Activated CD4-positive, alpha-beta T cell treated with anti-CD3 and anti-CD28 coated beads, Interleukin-2, amount 10 ng/mL, durations not matched to agents 7 days and 5 days (primary cell): ENCODE measurements at regions not wholly inside any gene's neighbourhood (a gene's known extent, or its start where the extent isn't known, plus 50 kb on each side); places are given as distances from the start of the nearest gene placed in this dataset.

Experiments used
- CTCF ChIA-PET: fragments of 350-600 bp; sonication (Branson Sonifier 250); formaldehyde crosslinking; loops from one replicate; lab custom pipeline; 2021; ENCODE audit warnings: antibody characterized with exemption; lab: Charles Lee
- POLR2A ChIA-PET: fragments of 350-600 bp; sonication (Branson Sonifier 250); formaldehyde crosslinking; loops from one replicate; lab custom pipeline; 2021; ENCODE audit warnings: antibody characterized with exemption; lab: Charles Lee
- DNase-seq: peaks from one replicate; pipeline ENCODE4 v3.0.0-alpha.2; 2020
- H3K27ac Mint-ChIP-seq: one replicate; pipeline ENCODE4 v1.8.0; 2021; ENCODE audit warnings: mild to moderate bottlenecking, moderate library complexity, mixed read lengths
- H3K27me3 Mint-ChIP-seq: one replicate; pipeline ENCODE4 v1.8.0; 2021; ENCODE audit warnings: mixed read lengths
- H3K36me3 Mint-ChIP-seq: one replicate; pipeline ENCODE4 v1.8.0; 2021; ENCODE audit warnings: low read depth, mixed read lengths
- H3K4me1 Mint-ChIP-seq: one replicate; pipeline ENCODE4 v1.8.0; 2021; ENCODE audit warnings: mixed read lengths
- H3K4me3 Mint-ChIP-seq: one replicate; pipeline ENCODE4 v1.8.0; 2021; ENCODE audit warnings: mild to moderate bottlenecking, moderate library complexity, mixed read lengths
- H3K9me3 Mint-ChIP-seq: one replicate; pipeline ENCODE4 v1.8.0; 2021; ENCODE audit warnings: mixed read lengths

DNA sequence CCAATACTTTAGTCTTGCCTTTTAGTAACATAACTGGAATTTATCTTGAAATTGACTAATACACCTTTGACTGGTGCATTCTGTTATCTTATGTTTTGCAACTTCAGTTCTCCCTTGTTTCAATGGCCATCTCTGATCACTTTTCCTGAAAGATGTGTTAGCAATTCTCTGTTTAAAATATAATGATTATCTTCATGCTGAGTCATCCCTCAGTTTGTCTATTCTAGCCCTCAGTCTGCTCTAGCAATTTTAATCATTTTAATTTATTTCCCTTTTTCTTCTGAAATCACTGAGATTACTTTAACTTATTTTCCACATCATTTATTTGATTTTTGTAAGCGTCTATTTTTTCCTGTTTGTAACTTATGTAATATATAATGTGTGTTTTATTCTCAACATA is 221.9 kb upstream of the PDGFD start:
- H3K27me3 Mint-ChIP-seq, result no peaks in the 10 kb centered on the region
- POLR2A ChIA-PET, result no interaction called here
- no peaks in the 10 kb centered on the region for H3K9me3 Mint-ChIP-seq
- no peak for DNase-seq
- H3K36me3 Mint-ChIP-seq, result no peaks in the 10 kb centered on the region
- no peaks in the 10 kb centered on the region for H3K4me1 Mint-ChIP-seq
- H3K4me3 Mint-ChIP-seq, result no peak overlapping the region
- CTCF ChIA-PET, result no interaction called here
- H3K27ac Mint-ChIP-seq, result no peak overlapping the region

DNA sequence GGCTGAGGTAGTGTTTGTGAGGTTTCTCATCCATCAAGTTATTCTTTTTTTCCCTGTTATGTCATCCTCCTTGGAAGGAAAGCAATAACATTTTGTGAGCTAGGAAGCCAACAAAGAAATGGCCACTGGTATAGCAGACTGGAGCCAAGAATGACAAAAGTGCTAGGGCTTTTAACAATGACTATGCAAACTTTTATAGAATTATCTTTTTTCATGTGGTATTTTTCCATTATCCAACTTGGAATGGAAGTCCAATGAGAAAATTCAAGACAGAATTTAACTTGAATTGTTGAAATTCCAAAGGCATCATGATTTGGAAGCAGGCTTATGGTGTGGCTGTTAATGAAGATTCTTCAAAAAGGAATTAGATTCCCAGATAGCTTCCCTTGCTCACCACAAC is 216.4 kb upstream of the PDGFD start:
- CTCF ChIA-PET, result no interaction called here
- Mint-ChIP-seq H3K27ac (no peak overlapping the region), H3K36me3 (no peaks in the 10 kb centered on the region), H3K4me1 (no peaks in the 10 kb centered on the region), H3K9me3 (no peaks in the 10 kb centered on the region), H3K4me3 (no peak overlapping the region), H3K27me3 (no peaks in the 10 kb centered on the region)
- POLR2A ChIA-PET, result no interaction called here
- no peak for DNase-seq

DNA sequence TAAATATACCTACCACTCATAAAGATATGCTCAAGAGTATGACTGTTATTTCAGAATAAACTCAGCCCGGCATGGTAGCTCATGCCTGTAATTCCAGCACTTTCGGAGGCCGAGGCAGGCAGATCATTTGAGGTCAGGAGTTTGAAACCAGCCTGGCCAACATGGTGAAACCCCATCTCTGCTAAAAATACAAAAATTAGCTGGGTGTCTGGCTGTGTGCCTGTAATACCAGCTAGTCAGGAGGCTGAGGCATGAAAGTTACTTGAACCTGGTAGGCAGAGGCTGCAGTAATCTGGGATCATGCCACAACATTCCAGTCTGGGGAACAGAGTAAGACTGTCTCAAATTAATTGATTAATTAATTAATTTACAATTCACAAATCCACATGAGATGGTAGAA is 208.2 kb upstream of the PDGFD start:
- H3K27ac Mint-ChIP-seq, result no peak overlapping the region
- no peak for DNase-seq
- ChIA-PET POLR2A (no interaction called here), CTCF (no interaction called here)
- H3K36me3 Mint-ChIP-seq, result no peaks in the 10 kb centered on the region
- no peaks in the 10 kb centered on the region for H3K27me3 Mint-ChIP-seq
- H3K9me3 Mint-ChIP-seq, result no peaks in the 10 kb centered on the region
- no peaks in the 10 kb centered on the region for H3K4me1 Mint-ChIP-seq
- H3K4me3 Mint-ChIP-seq, result no peak overlapping the region

DNA sequence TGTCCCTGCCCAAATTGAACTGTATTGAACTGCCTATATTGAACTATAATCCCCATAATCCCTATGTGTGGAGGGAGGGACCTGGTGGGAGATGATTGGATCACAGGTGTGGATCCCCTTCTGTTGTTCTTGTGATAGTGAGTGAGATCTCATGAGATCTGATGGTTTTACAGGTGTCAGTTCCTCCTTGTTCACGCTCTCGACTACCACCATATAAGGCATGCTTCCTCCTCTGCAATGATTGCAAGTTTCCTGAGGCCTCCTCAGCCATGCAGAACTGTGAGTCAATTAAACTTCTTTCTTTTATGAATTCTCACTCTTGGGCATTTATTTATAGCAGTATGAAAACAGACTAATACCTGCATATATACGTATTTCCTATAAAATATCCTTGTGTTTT is 206.5 kb upstream of the PDGFD start:
- no peak for DNase-seq
- H3K9me3 Mint-ChIP-seq, result peaks cover 2% of the 10 kb centered on the region
- no peak overlapping the region for H3K4me3 Mint-ChIP-seq
- ChIA-PET CTCF (no interaction called here), POLR2A (no interaction called here)
- H3K27me3 Mint-ChIP-seq, result no peaks in the 10 kb centered on the region
- no peaks in the 10 kb centered on the region for H3K36me3 Mint-ChIP-seq
- no peaks in the 10 kb centered on the region for H3K4me1 Mint-ChIP-seq
- no peak overlapping the region for H3K27ac Mint-ChIP-seq

DNA sequence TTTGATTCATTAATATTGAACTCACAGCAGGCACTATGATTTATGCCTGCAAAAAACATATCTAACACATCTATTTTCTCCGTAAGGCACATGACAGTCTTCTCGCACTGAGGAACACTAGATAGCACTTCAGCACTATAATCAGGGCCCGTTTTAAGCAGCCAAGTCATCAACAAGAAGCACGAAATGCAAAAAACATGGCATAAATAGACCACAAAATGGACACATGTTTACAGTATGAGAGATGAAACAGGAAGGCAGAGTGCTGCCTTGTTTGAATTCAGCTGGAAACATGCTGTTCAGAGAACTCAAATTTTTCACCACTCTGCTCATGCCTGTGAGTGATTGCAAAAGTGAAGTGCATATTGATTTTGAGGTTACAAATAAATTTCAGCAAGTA is 205.8 kb upstream of the PDGFD start:
- POLR2A ChIA-PET, result no interaction called here

DNA sequence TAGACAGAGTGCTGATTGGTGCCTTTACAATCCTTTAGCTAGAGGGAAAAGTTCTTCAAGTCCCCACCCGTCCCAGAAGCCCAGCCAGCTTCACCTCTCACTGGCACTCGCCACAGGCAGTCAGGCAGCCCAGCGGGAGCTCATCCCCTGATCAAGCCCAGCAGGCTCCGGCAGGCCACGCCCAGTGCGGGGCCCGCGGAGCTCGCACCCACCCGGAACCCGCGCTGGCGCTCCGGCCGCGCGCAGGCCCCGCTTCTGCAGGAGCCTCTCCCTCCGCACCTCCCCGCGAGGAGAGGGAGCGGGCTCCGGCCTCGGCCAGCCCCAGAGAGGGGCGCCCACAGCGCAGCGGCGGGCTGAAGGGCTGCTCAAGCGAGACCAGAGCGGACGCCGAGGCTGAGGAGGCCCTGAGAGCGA is 202.4 kb upstream of the PDGFD start:
- DNase-seq, result no peak
- Mint-ChIP-seq H3K36me3 (no peaks in the 10 kb centered on the region), H3K27me3 (no peaks in the 10 kb centered on the region), H3K4me1 (no peaks in the 10 kb centered on the region), H3K4me3 (no peak overlapping the region), H3K9me3 (peaks cover 2% of the 10 kb centered on the region), H3K27ac (no peak overlapping the region)
- POLR2A ChIA-PET, result no interaction called here
- CTCF ChIA-PET, result no interaction called here

More for the DNA sequence above, 205.8 kb upstream of the PDGFD start:
- H3K4me1 Mint-ChIP-seq, result no peaks in the 10 kb centered on the region
- CTCF ChIA-PET, result no interaction called here
- no peaks in the 10 kb centered on the region for H3K27me3 Mint-ChIP-seq
- H3K36me3 Mint-ChIP-seq, result no peaks in the 10 kb centered on the region
- H3K27ac Mint-ChIP-seq, result no peak overlapping the region
- peaks cover 2% of the 10 kb centered on the region for H3K9me3 Mint-ChIP-seq
- H3K4me3 Mint-ChIP-seq, result no peak overlapping the region
- no peak for DNase-seq

DNA sequence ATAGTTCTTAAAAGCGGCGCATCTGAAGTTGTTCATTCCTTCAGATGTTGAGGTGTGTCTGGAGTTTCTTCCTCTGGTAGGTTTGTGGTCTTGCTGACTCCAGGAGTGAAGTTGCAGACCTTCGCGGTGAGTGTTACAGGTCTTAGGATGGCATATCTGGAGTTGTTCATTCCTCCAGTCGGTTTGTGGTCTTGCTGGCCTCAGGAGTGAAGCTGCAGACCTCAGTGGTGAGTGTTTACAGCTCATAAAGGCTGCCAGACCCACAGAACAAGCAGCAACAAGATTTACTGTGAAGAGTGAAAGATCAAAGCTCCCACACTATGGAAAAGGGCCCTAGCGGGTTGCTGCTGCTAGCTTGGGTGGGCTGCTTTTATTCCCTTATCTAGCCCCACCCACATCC is 201.7 kb upstream of the PDGFD start:
- CTCF ChIA-PET, result no interaction called here
- DNase-seq, result no peak
- H3K27me3 Mint-ChIP-seq, result no peaks in the 10 kb centered on the region
- no peaks in the 10 kb centered on the region for H3K36me3 Mint-ChIP-seq
- H3K4me1 Mint-ChIP-seq, result no peaks in the 10 kb centered on the region
- no peak overlapping the region for H3K4me3 Mint-ChIP-seq
- H3K9me3 Mint-ChIP-seq, result peaks cover 2% of the 10 kb centered on the region
- no peak overlapping the region for H3K27ac Mint-ChIP-seq
- POLR2A ChIA-PET, result no interaction called here

DNA sequence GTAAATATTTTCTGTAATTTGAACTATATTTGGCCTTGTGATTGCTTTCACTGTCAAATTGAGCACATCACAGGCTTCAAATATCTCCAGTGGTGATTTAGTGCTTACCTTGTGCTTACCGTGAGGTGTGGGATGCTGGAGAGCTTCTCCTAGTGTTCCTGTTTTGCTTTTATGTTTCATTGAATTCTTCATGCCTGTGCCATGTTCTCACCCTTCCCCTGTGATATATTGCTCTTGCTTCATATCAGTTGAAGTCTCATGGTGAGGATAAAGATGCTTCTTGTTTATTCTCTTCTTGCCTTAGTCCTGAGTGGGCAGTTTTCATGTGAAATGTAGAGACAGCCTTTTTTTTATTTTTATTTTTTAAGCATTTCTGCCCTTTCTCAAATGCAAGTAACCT is 198.0 kb upstream of the PDGFD start:
- Mint-ChIP-seq H3K27ac (no peak overlapping the region), H3K4me3 (no peak overlapping the region), H3K27me3 (no peaks in the 10 kb centered on the region), H3K9me3 (peaks cover 1% of the 10 kb centered on the region), H3K36me3 (no peaks in the 10 kb centered on the region), H3K4me1 (no peaks in the 10 kb centered on the region)
- POLR2A ChIA-PET, result no interaction called here
- DNase-seq, result no peak
- CTCF ChIA-PET, result interaction anchor here (0.6 kb wide), 1 partner anchor 9 kb away, joined by 3 read pairs; no protein-coding TSS in a partner anchor

DNA sequence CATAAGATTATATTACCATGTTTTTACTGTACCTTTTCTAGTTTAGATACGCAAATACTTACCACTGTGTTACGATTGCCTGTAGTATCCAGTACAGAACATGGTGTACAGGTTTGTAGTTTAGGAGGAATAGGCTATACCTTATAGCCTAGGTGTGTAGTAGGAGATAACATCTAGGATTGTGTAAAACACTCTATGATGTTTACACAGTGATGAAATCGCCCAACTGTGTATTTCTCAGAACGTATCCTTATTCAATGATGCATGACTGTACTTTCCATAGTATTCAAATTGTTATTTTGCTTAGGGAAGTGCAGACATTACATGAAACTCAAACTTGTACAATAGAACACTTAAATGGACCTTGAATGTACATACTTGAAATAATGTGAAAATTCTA is 188.1 kb upstream of the PDGFD start:
- CTCF ChIA-PET, result no interaction called here
- H3K27me3 Mint-ChIP-seq, result no peaks in the 10 kb centered on the region
- POLR2A ChIA-PET, result no interaction called here

DNA sequence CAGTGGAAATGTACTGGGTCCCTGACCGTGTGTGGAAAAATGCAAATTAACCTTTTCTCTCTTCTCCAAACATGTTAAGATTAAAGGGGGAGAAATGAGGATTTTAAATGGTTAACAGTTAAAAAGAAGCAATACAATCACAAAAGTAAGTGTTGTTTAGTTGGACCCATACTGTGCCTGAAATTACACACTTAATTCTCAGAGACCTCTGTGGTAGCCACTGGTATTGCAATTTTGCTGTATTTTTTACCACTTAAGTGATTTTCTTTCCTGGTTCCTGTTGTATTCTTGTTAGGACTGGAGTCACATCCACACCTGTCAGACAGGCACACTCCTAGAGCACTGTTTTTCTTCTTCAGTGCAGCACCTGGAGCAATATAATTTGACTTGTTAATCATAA is 179.6 kb upstream of the PDGFD start:
- H3K4me1 Mint-ChIP-seq, result no peaks in the 10 kb centered on the region
- no peak overlapping the region for H3K27ac Mint-ChIP-seq
- H3K36me3 Mint-ChIP-seq, result no peaks in the 10 kb centered on the region
- no peak for DNase-seq
- H3K4me3 Mint-ChIP-seq, result no peak overlapping the region
- H3K27me3 Mint-ChIP-seq, result no peaks in the 10 kb centered on the region
- POLR2A ChIA-PET, result no interaction called here
- CTCF ChIA-PET, result no interaction called here
- no peaks in the 10 kb centered on the region for H3K9me3 Mint-ChIP-seq

More for the DNA sequence above, 188.1 kb upstream of the PDGFD start:
- no peaks in the 10 kb centered on the region for H3K4me1 Mint-ChIP-seq
- H3K9me3 Mint-ChIP-seq, result peaks cover 7% of the 10 kb centered on the region
- no peak for DNase-seq
- H3K27ac Mint-ChIP-seq, result no peak overlapping the region
- no peak overlapping the region for H3K4me3 Mint-ChIP-seq
- H3K36me3 Mint-ChIP-seq, result no peaks in the 10 kb centered on the region

DNA sequence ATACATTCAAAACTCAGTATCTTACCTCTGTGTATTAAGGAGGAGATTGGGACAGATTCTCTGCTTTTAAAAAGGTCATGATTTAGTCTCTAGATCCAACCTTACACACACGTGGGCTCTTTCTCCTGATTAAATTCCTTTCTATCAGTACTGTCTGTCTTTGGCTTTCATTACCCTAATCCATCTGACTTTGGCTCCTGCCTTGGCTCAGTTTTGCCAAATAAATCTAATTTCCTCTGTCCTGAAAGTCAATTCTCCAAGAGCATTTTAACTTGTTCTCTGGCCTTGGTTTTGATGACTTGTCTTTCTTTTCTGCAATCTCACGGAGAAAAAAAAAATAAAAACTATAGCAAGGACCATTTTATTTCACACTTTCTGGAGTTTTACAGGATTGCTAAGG is 176.6 kb upstream of the PDGFD start:
- Mint-ChIP-seq H3K27me3 (no peaks in the 10 kb centered on the region), H3K4me3 (no peak overlapping the region), H3K9me3 (no peaks in the 10 kb centered on the region), H3K4me1 (no peaks in the 10 kb centered on the region), H3K36me3 (no peaks in the 10 kb centered on the region), H3K27ac (no peak overlapping the region)
- POLR2A ChIA-PET, result no interaction called here
- DNase-seq, result no peak
- CTCF ChIA-PET, result no interaction called here

DNA sequence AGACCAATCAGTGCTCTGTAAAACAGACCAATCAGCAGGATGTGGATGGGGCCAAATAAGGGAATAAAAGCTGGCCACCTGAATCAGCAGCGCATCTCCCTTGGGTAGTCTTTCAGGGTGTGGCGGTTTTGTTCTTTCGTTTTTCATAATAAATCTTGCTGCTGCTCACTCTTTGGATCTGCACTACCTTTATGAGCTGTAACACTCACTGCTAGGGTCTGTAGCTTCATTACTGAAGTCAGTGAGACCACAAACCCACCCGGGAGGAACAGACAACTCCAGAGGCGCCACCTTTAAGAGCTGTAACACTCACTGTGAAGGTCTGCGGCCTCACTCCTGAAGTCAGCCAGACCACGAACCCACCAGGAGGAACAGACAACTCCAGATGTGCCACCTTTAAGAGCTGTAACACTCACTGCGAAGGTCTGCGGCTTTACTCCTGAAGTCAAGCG is 175.5 kb upstream of the PDGFD start:
- ChIA-PET CTCF (no interaction called here), POLR2A (no interaction called here)
- H3K4me1 Mint-ChIP-seq, result no peaks in the 10 kb centered on the region
- no peaks in the 10 kb centered on the region for H3K9me3 Mint-ChIP-seq
- no peaks in the 10 kb centered on the region for H3K36me3 Mint-ChIP-seq
- H3K27ac Mint-ChIP-seq, result no peak overlapping the region
- no peaks in the 10 kb centered on the region for H3K27me3 Mint-ChIP-seq
- no peak overlapping the region for H3K4me3 Mint-ChIP-seq
- DNase-seq, result no peak

DNA sequence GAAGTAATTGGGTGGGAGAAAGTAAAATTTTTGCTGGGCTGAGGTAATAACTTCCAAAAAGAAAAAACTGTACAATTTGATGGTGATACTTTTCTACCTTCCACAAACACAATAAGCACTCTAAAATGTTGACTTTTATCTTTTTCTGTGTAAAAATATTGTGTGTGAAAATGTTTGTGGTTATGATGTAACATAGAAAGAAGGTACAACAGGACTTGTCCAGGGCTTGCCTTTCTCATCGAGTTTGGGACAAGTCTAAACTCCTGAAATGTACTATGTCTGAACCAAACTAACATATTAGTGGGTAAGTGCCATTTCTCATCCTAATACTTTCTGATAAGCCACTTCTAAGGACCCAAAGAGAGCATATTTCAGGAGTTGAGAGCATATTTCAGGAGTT is 174.2 kb upstream of the PDGFD start:
- no peak overlapping the region for H3K4me3 Mint-ChIP-seq
- H3K27ac Mint-ChIP-seq, result no peak overlapping the region
- CTCF ChIA-PET, result no interaction called here
- no peaks in the 10 kb centered on the region for H3K4me1 Mint-ChIP-seq
- H3K27me3 Mint-ChIP-seq, result no peaks in the 10 kb centered on the region
- DNase-seq, result no peak
- POLR2A ChIA-PET, result no interaction called here
- H3K9me3 Mint-ChIP-seq, result no peaks in the 10 kb centered on the region
- no peaks in the 10 kb centered on the region for H3K36me3 Mint-ChIP-seq

DNA sequence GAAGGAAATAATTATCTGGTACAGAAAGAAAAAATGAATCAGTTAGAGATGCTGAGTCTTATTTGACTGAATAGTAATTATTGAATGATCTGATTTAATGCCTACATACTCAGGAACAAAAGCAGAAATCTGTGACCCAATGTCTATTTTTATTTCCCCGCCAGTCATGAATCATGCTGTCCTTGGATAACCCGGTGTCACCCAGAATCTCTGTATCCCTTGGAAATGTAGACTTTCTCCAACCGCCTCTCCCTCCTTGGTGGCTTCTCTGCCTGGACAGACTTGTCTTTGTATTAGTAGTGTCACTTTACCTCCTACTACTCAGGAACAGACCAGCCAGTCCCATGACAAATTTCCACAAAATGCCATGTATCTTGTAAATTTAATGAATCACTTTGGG is 173.3 kb upstream of the PDGFD start:
- no peak for DNase-seq
- H3K27me3 Mint-ChIP-seq, result no peaks in the 10 kb centered on the region
- H3K27ac Mint-ChIP-seq, result no peak overlapping the region
- CTCF ChIA-PET, result no interaction called here
- no peaks in the 10 kb centered on the region for H3K9me3 Mint-ChIP-seq
- POLR2A ChIA-PET, result no interaction called here
- H3K36me3 Mint-ChIP-seq, result no peaks in the 10 kb centered on the region
- no peaks in the 10 kb centered on the region for H3K4me1 Mint-ChIP-seq
- H3K4me3 Mint-ChIP-seq, result no peak overlapping the region
